Tibial nerve (tissue), 4 donors: ENCODE measurements at regions not wholly inside any gene's neighbourhood (a gene's known extent, or its start where the extent isn't known, plus 50 kb on each side); places are given as distances from the start of the nearest gene placed in this dataset.
A peak's percentile ranks its signal among the peaks of the same experiment; 100 is the strongest.

Experiments
- DNase-seq, 2 donors: peaks; one replicate each; pipeline ENCODE4 v3.0.0-alpha.2; 2019; ENCODE audit warnings: low spot score in 2 of 2
- H3K27ac ChIP-seq, 4 donors: fragments of 200-600 bp; sonication (generic) in 3 of 4; one replicate each; pipeline ENCODE4 v1.5.1; 2017 to 2019; ENCODE audit warnings: mild to moderate bottlenecking in 1 of 4
- H3K27me3 ChIP-seq, 2 donors: fragments of 200-600 bp; sonication (generic) in 1 of 2; one replicate each; pipeline versions ENCODE4 v1.5.1 to v1.6.0; 2017 to 2019
- H3K36me3 ChIP-seq, 3 donors: fragments of 200-600 bp; sonication (generic); one replicate each; pipeline ENCODE4 v1.5.1; 2018 to 2019
- H3K4me1 ChIP-seq, 4 donors: fragments of 200-600 bp; sonication (generic) in 3 of 4; one replicate each; pipeline ENCODE4 v1.5.1; 2017 to 2019
- H3K4me3 ChIP-seq, 4 donors: fragments of 200-600 bp; sonication (generic) in 3 of 4; one replicate each; pipeline ENCODE4 v1.5.1; 2017 to 2019; ENCODE audit warnings: mild to moderate bottlenecking in 1 of 4, moderate library complexity in 1 of 4
- H3K9me3 ChIP-seq, 4 donors: fragments of 200-600 bp; sonication (generic) in 3 of 4; one replicate each; pipeline ENCODE4 v1.5.1; 2017 to 2019
- CTCF ChIP-seq, 5 experiments: fragments of 200-600 bp in 3 of 5; fragments of 450-650 bp in 2 of 5; sonication (generic) in 3 of 5; IDR thresholded peaks; one replicate each; pipeline ENCODE4 v1.5.1; 2016 to 2019; ENCODE audit warnings: antibody characterized with exemption in 5 of 5, mild to moderate bottlenecking in 3 of 5, moderate library complexity in 2 of 5
- EP300 ChIP-seq, 2 donors: sonication (generic); formaldehyde crosslinking; IDR thresholded peaks; one replicate each; pipeline ENCODE4 v1.6.1; 2017; ENCODE audit warnings: antibody characterized with exemption in 2 of 2, mild to moderate bottlenecking in 1 of 2
- POLR2A ChIP-seq, 2 donors: fragments of 450-650 bp; IDR thresholded peaks; one replicate each; pipeline ENCODE4 v1.6.1; 2017; ENCODE audit warnings: antibody characterized with exemption in 2 of 2, mild to moderate bottlenecking in 2 of 2, moderate library complexity in 2 of 2
- WGBS, 2 donors: methylation state at CpG; one replicate each; pipeline ENCODE4 v1.1.5; 2018; 5-methylcytosine and 5-hydroxymethylcytosine counted together

GRCh38 chr4:137333031-137333430 lies 199.3 kb downstream of the PCDH18 start:
- no peaks in the 10 kb centered on the region for H3K4me1 ChIP-seq
- H3K4me3 ChIP-seq = no peak overlapping the region
- H3K27me3 ChIP-seq = no peaks in the 10 kb centered on the region
- no peak overlapping the region for H3K27ac ChIP-seq
- DNase-seq = no peak
- no peaks in the 10 kb centered on the region for H3K36me3 ChIP-seq
- WGBS, 2 donors = 71 to 89% methylated on average over 1 of the region's 1 CpG
- TF ChIP-seq POLR2A (IDR thresholded peaks at IDR 0.05) (no peak), CTCF (IDR thresholded peaks at IDR 0.05) (no peak), EP300 (IDR thresholded peaks at IDR 0.05) (no peak)
- peaks cover 0 to 15% (median 1%) of the 10 kb centered on the region in 4 donors for H3K9me3 ChIP-seq

GRCh38 chr4:137312257-137312656 lies 220.0 kb downstream of the PCDH18 start:
- whole genome bisulfite sequencing, 2 donors = 73 to 78% methylated on average over 3 of the region's 3 CpGs

GRCh38 chr4:137310593-137311490 lies 221.5 kb downstream of the PCDH18 start:
- Histone ChIP-seq H3K4me1 (peaks cover 0 to 25% (median 0%) of the 10 kb centered on the region in 4 donors), H3K36me3 (no peaks in the 10 kb centered on the region), H3K9me3 (no peaks in the 10 kb centered on the region), H3K27me3 (no peaks in the 10 kb centered on the region), H3K27ac (peak overlapping the region in 2 of 4 donors; percentile 29 to 31), H3K4me3 (no peak overlapping the region)
- no peak for DNase-seq
- 44 to 53% methylated on average over 3 of the region's 3 CpGs for WGBS, 2 donors
- TF ChIP-seq EP300 (IDR thresholded peaks at IDR 0.05) = no peak
- TF ChIP-seq CTCF (IDR thresholded peaks at IDR 0.05) = no peak
- no peak for TF ChIP-seq POLR2A (IDR thresholded peaks at IDR 0.05)

More at GRCh38 chr4:137312257-137312656, 220.0 kb downstream of the PCDH18 start:
- no peak overlapping the region for H3K27ac ChIP-seq
- H3K4me1 ChIP-seq = peaks cover 0 to 20% (median 0%) of the 10 kb centered on the region in 4 donors
- no peak for DNase-seq
- no peaks in the 10 kb centered on the region for H3K9me3 ChIP-seq
- no peaks in the 10 kb centered on the region for H3K36me3 ChIP-seq
- no peak overlapping the region for H3K4me3 ChIP-seq
- TF ChIP-seq POLR2A (IDR thresholded peaks at IDR 0.05) (no peak), CTCF (IDR thresholded peaks at IDR 0.05) (no peak), EP300 (IDR thresholded peaks at IDR 0.05) (no peak)
- no peaks in the 10 kb centered on the region for H3K27me3 ChIP-seq

- TF ChIP-seq CTCF (IDR thresholded peaks at IDR 0.05) (no peak), POLR2A (IDR thresholded peaks at IDR 0.05) (no peak), EP300 (IDR thresholded peaks at IDR 0.05) (no peak)
- Histone ChIP-seq H3K36me3 (no peaks in the 10 kb centered on the region), H3K4me1 (peaks cover 0 to 25% (median 0%) of the 10 kb centered on the region in 4 donors), H3K27ac (peak overlapping the region in 2 of 4 donors; percentile 29 to 31), H3K4me3 (no peak overlapping the region), H3K9me3 (no peaks in the 10 kb centered on the region), H3K27me3 (no peaks in the 10 kb centered on the region)
- no peak for DNase-seq
These were observed 222.1 kb downstream of the PCDH18 start for GRCh38 chr4:137310166-137310565.

- Histone ChIP-seq H3K27ac (no peak overlapping the region), H3K4me3 (no peak overlapping the region), H3K4me1 (peaks cover 0 to 25% (median 0%) of the 10 kb centered on the region in 4 donors), H3K9me3 (no peaks in the 10 kb centered on the region), H3K36me3 (no peaks in the 10 kb centered on the region), H3K27me3 (no peaks in the 10 kb centered on the region)
- no peak for DNase-seq
- no peak for TF ChIP-seq POLR2A (IDR thresholded peaks at IDR 0.05)
- no peak for TF ChIP-seq CTCF (IDR thresholded peaks at IDR 0.05)
- TF ChIP-seq EP300 (IDR thresholded peaks at IDR 0.05) = no peak
- 88 to 98% methylated on average over 1 of the region's 1 CpG for WGBS, 2 donors
These were observed 222.9 kb downstream of the PCDH18 start for GRCh38 chr4:137309424-137309823.
